ENCODE measurements at regions not wholly inside any gene's neighbourhood (a gene's known extent, or its start where the extent isn't known, plus 50 kb on each side); places are given as distances from the start of the nearest gene placed in this dataset.
"Not testable (repeated sequence)": the region's sequence is repeated elsewhere in the genome, so short reads cannot be mapped to it uniquely, and the experiment has no call there.

- no peak overlapping the region for H3K4me3 ChIP-seq (ENCODE audit: low read depth, low read length)
- TF ChIP-seq CTCF (IDR thresholded peaks at IDR 0.05; ENCODE audit: low read depth, low read length): no peak
Measured at GRCh38 chr13:99760456-99760855, 211.1 kb downstream of the ZIC5 start.

GRCh38 chr13:99759163-99759552 is 212.4 kb downstream of the ZIC5 start:
- TF ChIP-seq CTCF (IDR thresholded peaks at IDR 0.05; ENCODE audit: low read depth, low read length): no peak
- no peak overlapping the region for H3K4me3 ChIP-seq (ENCODE audit: low read depth, low read length)

GRCh38 chr13:99758460-99759162 is 213.0 kb downstream of the ZIC5 start:
- no peak for TF ChIP-seq CTCF (IDR thresholded peaks at IDR 0.05; ENCODE audit: low read depth, low read length)
- no peak overlapping the region for H3K4me3 ChIP-seq (ENCODE audit: low read depth, low read length)

GRCh38 chr13:99757756-99758459 is 213.7 kb downstream of the ZIC5 start:
- H3K4me3 ChIP-seq (ENCODE audit: low read depth, low read length): no peak overlapping the region
- TF ChIP-seq CTCF (IDR thresholded peaks at IDR 0.05; ENCODE audit: low read depth, low read length): no peak

- TF ChIP-seq CTCF (IDR thresholded peaks at IDR 0.05; ENCODE audit: low read depth, low read length): no peak
Measured at GRCh38 chr13:99756281-99756680, 215.3 kb downstream of the ZIC5 start.

GRCh38 chr13:99754750-99755149 is 216.8 kb downstream of the ZIC5 start:
- H3K4me3 ChIP-seq (ENCODE audit: low read depth, low read length): not testable (repeated sequence)

More at GRCh38 chr13:99756281-99756680, 215.3 kb downstream of the ZIC5 start:
- no peak overlapping the region for H3K4me3 ChIP-seq (ENCODE audit: low read depth, low read length)

GRCh38 chr13:99752373-99752772 is 219.2 kb downstream of the ZIC5 start:
- H3K4me3 ChIP-seq (ENCODE audit: low read depth, low read length): no peak overlapping the region
- no peak for TF ChIP-seq CTCF (IDR thresholded peaks at IDR 0.05; ENCODE audit: low read depth, low read length)

Data from WI38 (cell line).